HG03565 (cell line): ENCODE measurements at regions not wholly inside any gene's neighbourhood (a gene's known extent, or its start where the extent isn't known, plus 50 kb on each side); places are given as distances from the start of the nearest gene placed in this dataset.

Experiments
- ATAC-seq: cut with Tn5 transposase; IDR thresholded peaks from one replicate; pipeline ENCODE4 v1.9.1; 2021; ENCODE audit warnings: mild to moderate bottlenecking, moderate library complexity; ENCODE audit not compliant: unreplicated experiment

DNA sequence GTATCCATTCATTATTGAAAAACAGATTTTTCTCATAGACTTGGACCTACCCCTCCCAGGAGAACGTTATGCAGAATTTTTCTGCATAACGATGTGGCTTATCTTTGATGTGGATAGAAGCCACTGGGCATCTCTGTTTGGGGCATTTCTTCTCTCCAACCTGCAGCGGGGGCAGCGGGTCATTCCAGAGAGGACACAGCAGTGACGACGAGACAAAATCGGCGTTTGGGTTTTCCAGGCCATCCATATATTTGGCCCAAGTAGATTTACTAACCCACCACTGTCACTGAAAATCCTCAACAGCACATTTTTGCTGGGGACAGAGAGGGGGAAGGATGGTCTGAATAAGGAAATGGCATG, 299.3 kb upstream of the PITRM1 start:
- no peak for ATAC-seq

DNA sequence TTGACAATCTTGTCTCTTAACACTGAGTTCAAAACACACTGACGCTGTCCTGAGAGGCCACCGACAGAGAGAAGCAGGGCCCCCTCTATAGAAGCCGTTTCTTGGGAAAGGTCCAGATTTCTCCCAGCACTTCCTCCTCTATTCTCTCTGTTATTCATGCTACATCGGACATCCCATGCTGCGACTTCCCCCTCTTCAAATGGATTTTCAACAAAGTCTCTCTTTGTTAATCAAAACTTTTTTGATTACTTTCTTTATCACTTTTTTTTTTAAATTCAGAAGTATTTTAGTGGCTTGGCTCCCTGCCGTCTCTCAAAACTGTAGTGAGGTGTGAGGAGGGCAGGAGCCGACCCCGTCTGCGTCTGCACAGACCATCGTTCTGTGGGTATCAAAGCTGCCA, 298.9 kb upstream of the PITRM1 start:
- no peak for ATAC-seq

DNA sequence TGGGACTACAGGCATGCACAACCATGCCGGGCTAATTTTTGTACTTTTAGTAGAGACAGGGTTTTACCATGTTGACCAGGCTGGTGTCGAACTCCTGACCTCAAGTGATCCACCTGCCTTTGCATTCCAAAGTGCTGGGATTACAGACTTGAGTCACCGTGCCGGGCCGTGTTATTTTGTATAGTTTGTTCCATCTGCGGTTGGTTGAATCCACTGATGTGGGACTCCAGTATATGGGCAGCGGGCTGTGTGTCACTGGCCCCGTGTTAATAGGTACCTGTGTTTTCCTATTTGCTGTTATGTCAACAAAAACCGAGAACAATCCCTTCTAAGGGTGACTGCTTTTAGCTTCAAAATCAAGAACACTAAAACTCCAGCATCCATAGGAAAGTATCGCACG, 297.6 kb upstream of the PITRM1 start:
- ATAC-seq = no peak

DNA sequence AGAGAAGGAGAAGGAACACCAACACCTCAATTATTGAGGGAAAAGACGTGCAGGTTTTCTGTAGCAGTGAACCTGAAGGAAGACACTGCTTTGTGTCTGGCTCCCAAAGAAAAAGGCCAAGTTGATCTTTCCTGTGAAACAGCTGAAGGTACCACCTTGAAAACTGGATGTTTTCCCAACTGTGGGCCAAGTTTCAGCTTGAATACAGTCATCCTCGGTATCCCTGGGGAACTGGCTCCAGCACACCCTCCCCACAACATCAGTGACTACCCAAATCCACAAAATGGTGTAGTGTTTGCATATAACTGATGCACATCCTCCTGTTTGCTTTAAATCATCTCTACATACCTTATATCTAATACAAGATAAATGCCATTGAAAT, 297.0 kb upstream of the PITRM1 start:
- no peak for ATAC-seq

DNA sequence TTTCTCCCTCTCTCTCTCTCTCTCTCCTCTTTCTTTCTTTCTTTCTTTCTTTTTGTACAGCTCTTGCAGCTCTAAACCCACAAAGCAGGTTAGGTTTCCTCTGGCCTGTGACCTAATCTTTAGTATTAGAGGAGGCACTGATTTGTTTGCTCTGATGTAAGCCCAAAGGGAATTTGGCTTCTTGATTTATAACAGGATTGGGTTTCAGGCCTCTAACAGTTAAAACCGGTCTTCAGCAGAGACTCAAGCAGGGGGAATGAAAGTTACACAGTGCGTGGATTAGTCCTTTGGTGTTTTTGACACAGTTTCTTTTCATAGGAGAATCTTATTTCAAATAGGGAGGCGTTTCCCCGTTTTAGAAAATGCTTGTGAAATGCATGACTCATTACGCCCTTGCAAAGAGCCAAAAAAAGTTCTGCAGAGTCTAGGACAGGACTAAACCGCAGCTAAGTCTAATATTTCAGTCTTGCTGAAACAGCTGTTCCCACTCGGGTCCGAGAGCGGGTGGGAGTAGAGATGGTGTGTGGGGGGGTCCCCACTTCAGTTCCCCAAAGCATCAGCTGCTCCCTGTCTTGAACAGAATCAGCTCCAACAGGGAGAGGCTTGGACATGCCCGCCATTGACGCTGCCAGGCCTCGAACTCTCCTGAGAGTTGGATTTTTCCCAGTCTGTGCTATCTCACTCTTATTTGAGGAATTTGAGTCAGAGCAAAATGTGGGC, 296.5 kb upstream of the PITRM1 start:
- no peak for ATAC-seq

DNA sequence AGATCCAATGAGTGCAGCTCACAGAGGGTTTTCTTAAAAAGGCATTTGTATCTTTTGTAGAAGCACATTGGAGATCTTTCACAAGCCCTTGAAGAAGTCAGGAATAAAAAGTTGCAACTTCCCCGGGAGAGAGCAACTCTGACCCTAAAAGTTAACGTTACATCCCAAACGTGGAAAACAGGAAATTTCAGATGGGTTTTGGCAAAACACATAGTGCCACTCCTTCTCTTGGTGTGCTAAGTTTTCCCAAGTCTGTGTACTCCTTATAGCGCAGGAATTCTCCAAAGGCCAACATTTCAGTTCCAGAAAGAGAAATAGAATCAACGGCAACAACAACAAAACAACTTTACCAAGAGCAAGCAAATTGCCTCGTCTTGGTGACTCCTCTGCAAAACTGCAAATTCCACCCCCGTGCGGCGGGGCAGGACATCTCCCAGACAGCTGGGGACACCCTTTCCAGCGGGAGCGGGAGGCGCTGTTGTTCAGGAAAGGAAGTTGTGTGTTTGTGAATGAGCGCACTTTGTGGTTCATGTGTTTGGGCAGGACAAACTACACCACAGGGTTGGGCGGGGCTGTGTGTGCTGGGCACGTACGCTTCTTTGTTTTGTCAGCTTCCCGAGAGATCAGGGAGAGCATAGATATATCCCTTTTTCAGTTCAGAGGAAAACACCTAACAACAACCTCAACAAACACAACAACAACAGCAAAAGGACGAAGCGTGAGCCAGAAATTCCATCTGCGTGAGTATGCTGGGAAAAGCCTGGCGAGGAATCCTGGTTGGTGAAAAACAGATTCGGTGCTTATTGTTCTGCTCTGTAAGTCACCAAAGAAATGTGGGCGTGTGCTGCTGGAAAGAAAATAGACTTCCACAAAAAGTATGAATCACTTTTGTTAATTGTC, 294.7 kb upstream of the PITRM1 start:
- ATAC-seq = no peak

DNA sequence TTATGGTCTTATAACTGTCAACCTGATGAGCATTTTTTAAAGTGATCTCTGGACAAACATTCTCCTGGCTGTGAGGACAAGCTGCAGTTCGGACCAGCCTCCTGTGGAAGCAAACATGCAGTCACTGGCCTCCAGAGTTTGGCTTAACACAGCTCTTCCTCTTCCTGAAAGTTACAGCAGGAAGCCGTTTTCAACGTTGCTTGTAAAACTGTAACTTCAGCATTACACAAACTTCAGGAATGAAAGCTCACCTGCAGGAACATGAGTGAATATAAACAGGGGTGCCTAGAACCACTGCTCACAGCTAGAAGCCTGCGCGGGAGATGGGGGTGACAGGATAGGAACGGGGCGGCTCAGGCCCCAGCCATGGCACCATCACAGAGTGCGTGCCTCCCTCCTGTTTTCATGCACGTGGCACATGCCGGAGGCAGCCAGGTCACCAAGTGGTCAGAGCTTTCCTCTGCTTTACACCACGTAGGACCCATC, 292.9 kb upstream of the PITRM1 start:
- no peak for ATAC-seq

DNA sequence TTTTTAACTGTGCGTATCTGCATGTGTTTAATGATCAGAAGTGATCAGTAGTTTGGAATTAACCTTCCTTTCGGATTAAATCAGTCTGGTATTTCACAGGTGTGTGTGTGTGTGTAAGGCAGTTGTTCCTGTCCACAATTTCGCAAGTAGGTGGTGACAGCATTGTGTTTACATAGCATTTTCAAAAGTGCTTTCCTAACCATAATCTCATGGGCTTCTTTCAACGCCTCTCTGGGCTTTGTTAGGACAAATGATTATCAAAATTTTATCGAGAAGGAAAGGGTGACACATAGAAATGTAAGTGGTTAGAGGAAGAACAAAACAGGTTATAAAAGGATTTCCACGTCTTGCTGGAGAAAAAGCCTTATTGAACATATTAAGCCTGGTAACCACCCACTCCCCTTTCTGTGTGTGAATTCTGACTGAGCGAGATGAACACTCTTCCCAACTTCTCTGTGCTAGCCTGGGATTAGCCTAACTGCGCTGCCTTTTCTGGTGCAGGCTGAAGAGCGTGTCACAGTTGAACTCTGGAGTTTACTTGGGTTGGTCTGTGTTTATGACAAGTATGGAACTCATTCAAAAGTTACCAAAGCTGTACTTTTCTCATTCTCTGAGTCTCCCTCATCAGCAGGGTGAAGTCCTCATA, 292.3 kb upstream of the PITRM1 start:
- ATAC-seq = no peak

DNA sequence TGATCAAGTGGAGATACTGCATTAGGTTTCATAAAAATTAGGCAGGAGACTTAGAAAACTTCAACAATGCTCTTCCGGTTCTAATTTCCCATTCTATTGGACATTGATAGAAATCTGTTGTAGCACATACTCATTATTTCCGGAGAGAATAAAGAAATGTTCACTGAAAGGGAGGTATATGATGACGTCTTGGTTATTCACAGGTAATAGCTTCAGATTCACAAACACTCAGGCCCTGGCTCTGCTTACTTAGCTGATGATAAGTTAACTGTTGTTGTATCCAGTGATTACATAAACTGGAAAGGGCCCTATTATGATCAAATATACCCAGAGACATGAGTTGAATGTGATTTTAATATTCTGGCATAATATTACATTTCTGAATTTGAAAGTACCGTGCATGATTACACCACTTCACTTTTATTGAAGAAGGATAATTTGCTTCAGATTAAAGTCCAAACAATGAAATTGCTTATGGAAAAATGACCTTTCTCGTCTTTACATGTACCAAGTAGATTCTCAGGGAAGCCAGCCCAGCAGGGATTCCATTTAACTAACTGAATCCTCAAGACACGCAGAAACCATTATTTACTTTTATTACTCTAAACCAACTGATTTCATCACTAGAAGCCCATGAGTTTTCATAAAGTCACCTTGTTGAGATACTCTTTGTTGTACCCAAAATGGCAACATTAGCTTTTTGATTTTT, 288.0 kb upstream of the PITRM1 start:
- no peak for ATAC-seq

DNA sequence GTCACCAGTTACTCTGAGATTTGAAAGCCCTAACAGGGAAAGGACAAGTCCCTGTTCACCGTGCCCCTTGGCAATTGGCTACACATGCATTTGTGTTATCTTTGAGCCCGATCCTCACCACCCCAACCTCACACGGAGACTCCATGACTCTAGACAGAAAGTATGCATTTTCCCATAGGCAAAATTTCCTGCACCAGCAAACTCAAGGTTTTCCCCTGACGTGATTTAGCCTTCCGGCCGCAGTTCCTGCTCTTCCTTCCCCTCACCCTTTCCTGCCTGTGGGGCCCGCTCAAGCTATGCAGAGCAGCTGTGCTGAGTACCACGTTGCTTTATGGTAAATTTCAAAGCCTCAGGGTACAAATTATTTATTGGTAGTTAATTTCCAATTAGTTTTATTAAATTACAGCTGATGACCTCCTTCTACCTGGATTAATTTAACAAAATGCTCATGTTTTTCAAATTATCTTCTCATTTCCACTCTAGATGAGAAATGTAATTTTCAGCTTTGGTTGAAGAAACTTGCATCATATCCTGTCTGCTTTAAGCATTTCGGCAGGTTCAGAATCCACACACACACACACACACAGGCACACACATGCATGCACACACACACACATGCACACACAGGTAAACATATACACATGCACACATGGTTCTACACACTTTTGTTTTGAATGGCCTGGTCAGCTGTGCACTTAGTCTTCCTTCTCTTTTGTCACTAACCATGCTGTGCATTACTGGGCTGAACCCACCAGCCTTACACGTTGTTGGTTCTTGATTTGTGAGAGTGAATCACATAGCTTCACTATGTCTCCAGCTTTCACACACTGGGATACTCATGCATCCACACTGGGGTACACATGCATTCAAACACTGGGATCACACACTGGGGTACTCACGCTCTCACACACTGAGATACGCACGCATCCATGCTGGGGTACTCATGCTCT, 283.1 kb upstream of the PITRM1 start:
- ATAC-seq = no peak

DNA sequence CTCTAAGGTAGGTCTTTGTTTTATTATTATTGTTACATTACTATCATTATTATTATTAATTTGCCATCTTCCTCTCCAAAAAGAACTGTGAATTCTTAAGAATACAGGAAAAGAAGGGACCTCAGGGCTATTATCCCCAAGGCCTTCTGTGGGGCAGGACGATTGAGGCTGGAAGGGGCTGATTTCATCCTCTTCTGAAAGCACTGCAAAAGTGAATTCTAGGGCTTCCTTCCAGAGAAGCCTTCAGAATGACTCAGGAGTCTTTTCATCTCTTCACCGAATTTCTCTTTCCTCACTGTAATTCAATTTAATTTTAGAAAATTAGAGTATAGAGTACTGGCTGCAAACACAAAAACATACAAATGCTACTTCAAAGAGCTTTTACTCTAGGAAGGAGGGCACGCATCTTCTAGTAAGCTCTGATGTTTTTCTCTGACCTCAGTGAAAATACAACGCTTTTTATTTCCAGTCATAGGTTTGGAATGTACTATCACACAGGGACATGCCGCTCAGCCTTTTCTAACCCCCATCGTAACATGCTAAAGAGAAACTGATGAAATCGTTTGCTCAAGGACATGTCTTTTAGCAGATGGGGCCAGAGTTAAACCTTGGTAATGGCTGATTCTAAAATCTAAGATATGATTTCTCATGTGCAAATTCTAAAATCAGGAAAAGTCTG, 280.2 kb upstream of the PITRM1 start:
- no peak for ATAC-seq

DNA sequence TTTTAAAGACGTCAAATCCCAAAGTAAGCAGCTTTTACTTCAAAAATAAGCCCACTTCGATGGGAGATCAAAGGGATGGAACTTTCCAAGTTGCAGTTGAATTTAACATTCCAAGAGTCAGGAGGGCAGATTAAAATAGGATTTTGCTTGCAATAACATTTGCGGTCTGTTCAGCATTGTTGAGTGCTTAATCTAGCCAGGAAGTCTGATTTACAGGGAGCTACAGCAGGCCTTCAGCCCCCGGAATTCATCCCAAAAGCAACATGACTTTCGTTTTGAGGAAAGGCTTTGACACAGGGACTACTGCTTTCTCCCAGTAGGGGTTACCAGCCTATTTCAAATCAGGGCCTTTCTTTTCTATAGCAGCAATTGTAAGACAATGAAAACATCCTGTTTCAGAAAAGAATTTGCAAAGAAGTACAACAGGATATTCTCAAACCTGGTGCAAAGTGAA, 279.6 kb upstream of the PITRM1 start:
- no peak for ATAC-seq

DNA sequence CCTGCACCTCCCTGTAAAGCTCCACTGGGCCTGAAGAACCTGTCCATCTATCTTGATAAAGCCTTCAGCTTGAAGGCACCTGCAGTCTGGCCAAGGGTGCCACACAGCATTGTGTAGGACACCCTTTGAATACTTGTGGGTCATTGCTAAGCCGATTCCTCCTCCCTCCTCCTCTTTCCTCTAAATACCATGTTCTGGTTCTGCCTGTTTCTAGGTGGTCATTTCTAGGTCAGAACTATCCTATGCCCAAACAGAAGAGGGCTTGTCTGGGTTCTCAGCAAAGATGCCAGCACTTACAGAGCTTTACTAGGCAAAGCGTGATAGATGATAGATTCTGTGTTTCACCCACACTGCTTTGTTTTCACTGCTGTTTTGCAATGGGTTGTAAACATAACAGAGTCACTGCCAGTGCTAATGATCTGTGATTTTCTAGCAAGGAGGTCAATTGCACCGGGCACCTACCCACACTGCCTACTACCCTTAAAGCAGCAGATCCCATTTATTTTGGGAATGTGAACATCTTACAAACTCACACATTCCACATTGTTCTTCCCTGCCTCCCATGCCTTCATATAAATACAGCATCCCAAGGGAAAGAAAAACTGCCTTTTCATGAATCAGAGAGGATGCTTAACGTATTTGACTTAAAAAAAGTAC, 279.1 kb upstream of the PITRM1 start:
- ATAC-seq = no peak

DNA sequence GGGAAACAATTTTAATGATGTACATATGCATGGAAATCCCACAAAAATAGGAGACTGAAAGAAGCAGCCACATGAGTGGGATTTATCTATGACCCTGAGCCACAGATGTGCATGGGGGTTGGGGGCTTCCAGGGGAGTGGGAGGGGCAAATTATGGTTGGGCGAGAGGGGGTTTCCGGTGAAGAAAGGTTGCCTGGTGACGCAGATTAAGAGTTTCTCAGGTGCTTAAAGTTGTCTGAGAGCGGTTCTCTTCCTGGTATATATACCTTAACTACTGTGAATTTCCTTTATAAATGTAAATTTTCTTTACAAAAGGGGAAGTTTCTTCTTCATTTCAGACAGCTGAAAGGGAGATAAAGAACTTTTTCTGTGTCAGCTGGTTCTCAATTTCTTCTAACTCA, 273.6 kb upstream of the PITRM1 start:
- ATAC-seq = no peak

DNA sequence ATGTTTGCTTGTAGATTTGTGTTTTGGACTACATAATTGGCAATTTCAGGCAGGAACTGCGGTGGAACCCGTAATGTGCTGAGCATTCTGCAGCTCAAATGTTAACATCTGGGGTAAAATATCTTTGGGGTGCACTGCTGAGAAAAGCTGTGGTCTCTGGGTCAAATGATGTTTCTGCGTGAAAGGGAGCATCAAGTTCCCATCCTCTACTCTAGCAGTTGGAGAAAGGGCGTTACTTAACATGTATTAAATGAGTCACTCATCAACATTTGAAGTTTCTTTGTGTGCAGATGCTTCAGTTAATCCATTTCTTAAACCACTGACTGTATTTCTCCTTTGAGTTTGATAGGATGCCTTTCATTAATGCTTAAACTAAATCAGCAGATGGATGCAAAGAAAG, 273.1 kb upstream of the PITRM1 start:
- ATAC-seq = no peak

DNA sequence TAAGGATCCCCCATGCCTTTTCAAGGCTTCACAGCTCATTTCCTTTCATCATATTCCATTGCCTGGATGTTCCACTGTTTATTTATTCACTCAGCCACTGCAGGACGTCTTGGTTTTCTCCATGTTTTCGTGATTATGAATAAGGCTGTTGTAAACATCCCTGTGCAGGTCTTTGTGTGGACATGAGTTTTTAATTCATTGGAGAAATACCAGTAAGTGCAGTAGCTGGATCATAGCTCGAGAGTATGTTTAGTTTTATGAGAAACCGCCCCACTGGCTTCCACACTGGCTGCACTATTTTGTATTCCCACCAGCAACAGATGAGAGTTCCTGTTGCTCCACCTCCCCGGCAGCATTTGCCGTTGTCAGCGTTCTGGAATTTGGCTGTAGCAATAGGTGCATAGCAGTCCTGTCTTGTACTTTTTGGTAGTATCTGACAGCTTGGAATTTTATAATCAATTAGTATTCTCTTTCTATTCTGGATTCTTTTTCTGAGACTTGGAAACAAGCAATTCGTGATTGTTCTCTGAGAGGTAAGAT, 269.9 kb upstream of the PITRM1 start:
- no peak for ATAC-seq

DNA sequence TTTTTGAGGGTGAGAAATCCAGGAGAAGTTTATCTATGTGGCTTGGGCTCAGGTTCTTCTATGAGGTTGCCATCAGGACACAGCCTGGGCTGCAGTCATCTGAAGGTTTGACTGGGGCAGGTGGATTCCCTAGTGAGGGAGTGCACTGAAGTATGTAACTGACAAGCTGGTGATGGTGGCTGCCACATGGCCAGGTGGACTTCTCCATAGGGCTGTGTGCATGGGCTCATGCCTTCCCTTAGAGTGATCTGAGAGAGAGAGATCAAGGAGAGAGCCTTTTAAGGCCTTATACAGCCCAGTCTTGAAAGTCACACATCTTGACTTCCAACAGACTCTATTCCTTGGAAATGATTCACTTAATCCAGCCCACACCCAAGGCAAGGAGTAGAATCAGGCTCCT, 266.6 kb upstream of the PITRM1 start:
- ATAC-seq = no peak

DNA sequence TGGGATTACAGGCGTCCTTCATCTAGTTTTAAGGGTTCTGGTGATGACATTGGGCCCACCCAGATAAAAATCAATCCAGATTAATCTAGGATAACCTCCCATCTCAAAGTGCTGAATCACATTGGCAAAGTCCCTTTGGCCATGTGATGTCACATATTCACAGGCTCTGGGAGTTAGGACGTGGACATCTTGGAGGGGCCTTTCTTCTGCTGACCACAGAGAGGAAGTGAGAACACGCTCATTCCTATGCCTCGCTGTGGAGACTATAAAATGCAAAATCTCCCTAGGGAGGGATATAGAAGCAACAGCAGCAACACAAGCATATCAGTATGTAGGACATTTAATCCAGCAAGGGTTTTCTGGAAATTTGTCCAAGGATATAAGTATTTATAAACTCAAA, 266.0 kb upstream of the PITRM1 start:
- no peak for ATAC-seq

DNA sequence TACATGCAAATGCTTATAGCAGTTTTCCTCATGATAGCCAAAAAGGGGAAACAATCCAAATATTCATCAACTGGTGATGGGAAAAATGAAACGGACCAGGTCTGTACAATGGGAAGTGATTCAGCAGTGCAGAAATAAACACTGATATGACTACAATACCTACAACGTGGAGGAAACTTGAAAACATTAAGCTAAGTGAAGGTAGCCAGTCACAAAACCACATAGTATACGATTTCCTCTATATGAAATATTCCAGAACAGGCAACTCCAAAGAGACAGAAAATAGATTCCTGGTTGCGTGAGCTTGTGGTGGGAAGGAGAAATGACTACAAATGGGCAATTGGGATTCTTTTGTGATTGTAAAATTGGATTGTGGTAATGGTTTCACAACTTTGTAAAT, 263.1 kb upstream of the PITRM1 start:
- ATAC-seq = no peak
